Testis (tissue), 2 donors: ENCODE measurements at regions not wholly inside any gene's neighbourhood (a gene's known extent, or its start where the extent isn't known, plus 50 kb on each side); places are given as distances from the start of the nearest gene placed in this dataset.
"Not testable (repeated sequence)": the region's sequence is repeated elsewhere in the genome, so short reads cannot be mapped to it uniquely, and the experiment has no call there.

Source experiments
- DNase-seq: peaks from one replicate; pipeline ENCODE4 v3.0.0-alpha.2; 2019
- H3K27ac ChIP-seq, 2 donors: fragments of 200-600 bp; sonication (generic); one replicate each; pipeline ENCODE4 v1.5.1; 2019
- H3K27me3 ChIP-seq: fragments of 200-600 bp; sonication (generic); one replicate; pipeline ENCODE4 v1.5.1; 2019
- H3K36me3 ChIP-seq: fragments of 200-600 bp; sonication (generic); one replicate; pipeline ENCODE4 v1.5.1; 2017; ENCODE audit warnings: low read depth; ENCODE audit errors: missing control alignments
- H3K4me1 ChIP-seq: fragments of 200-600 bp; sonication (generic); one replicate; pipeline ENCODE4 v1.5.1; 2019
- H3K4me3 ChIP-seq, 2 donors: fragments of 200-600 bp; sonication (generic); one replicate each; pipeline ENCODE4 v1.5.1; 2017 to 2019
- H3K9me3 ChIP-seq: fragments of 200-600 bp; sonication (generic); one replicate; pipeline ENCODE4 v1.5.1; 2017
- POLR2A ChIP-seq: fragments of 450-650 bp; IDR thresholded peaks from one replicate; pipeline ENCODE4 v1.6.1; 2017; ENCODE audit warnings: antibody characterized with exemption, mild to moderate bottlenecking, moderate library complexity
- WGBS, 2 donors: methylation state at CpG; one replicate each; pipeline ENCODE4 v1.1.5; 2018; 5-methylcytosine and 5-hydroxymethylcytosine counted together
- intact Hi-C: fragments of 100-400 bp; cut with DNase I; formaldehyde crosslinking; loops from one replicate; pipeline ENCODE4 v1.15.1; 2023; ENCODE audit warnings: low total_unique reads
- TF ChIP-seq, protein P1 (sequence below), 3 experiments: fragments of 450-650 bp in 2 of 3; fragments of 200-600 bp in 1 of 3; sonication (generic) in 1 of 3; IDR thresholded peaks; one replicate each; pipeline ENCODE4 v1.5.1; 2016 to 2019; ENCODE audit warnings: antibody characterized with exemption in 3 of 3, mild to moderate bottlenecking in 2 of 3, moderate library complexity in 1 of 3

DNA sequence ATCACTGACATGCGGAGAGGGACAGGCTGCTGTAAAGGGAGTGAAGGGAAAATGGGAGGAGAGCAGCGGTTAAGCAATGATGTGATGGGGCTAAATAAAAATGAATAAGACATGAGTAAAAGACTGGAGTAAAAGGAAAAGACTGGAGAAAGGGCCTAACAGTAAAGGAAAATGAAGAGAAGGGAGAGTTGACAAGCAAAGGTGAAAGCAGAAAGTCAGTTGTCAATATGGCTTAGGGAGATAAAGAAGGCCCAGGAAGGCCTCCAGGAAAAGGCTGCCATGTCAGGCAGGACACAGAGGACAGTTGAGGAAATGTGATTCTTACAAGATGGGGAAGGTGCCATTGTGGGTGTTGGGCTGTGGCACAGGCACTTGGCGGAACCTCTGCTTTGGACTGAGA, 98.9 kb upstream of the AMZ2 start:
- Histone ChIP-seq H3K4me3 (no peak overlapping the region), H3K4me1 (no peaks in the 10 kb centered on the region), H3K9me3 (no peaks in the 10 kb centered on the region), H3K36me3 (no peaks in the 10 kb centered on the region), H3K27me3 (no peaks in the 10 kb centered on the region), H3K27ac (no peak overlapping the region)
- TF ChIP-seq, protein P1, sequence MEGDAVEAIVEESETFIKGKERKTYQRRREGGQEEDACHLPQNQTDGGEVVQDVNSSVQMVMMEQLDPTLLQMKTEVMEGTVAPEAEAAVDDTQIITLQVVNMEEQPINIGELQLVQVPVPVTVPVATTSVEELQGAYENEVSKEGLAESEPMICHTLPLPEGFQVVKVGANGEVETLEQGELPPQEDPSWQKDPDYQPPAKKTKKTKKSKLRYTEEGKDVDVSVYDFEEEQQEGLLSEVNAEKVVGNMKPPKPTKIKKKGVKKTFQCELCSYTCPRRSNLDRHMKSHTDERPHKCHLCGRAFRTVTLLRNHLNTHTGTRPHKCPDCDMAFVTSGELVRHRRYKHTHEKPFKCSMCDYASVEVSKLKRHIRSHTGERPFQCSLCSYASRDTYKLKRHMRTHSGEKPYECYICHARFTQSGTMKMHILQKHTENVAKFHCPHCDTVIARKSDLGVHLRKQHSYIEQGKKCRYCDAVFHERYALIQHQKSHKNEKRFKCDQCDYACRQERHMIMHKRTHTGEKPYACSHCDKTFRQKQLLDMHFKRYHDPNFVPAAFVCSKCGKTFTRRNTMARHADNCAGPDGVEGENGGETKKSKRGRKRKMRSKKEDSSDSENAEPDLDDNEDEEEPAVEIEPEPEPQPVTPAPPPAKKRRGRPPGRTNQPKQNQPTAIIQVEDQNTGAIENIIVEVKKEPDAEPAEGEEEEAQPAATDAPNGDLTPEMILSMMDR (IDR thresholded peaks at IDR 0.05) = no peak
- no peak for TF ChIP-seq POLR2A
- DNase-seq = no peak
- 93 to 98% methylated on average over 3 of the region's 3 CpGs for whole genome bisulfite sequencing, 2 donors
- intact Hi-C loops = no loop called here

DNA sequence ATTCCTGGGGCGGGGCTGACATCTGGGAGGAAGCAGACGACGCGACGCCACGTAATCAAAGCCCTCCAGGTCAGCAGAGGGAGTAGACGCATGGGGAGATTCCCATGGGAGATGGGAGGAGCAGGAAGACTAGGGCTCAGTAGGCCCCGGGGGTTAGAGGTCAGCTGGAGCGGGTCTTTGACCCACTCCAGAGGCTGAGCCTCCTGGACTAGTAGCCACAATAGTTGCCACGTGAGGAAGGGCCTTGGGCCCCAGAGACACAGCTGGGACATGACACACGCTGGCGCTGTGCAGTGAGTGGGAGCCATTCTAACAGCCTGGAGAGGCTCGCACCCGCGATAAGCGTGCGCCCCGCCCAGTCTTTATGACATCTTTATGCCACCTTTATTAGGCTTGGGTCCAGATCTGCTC, 95.7 kb upstream of the AMZ2 start:
- Histone ChIP-seq H3K27ac (no peak overlapping the region), H3K4me1 (no peaks in the 10 kb centered on the region), H3K27me3 (no peaks in the 10 kb centered on the region), H3K4me3 (peak overlapping the region in 1 of 2 donors; percentile 17), H3K9me3 (no peaks in the 10 kb centered on the region), H3K36me3 (no peaks in the 10 kb centered on the region)
- TF ChIP-seq, protein P1 (IDR thresholded peaks at IDR 0.05) = no peak
- no peak for TF ChIP-seq POLR2A
- intact Hi-C loops = no loop called here
- 68 to 84% methylated on average over 18 of the region's 18 CpGs for WGBS, 2 donors
- no peak for DNase-seq

DNA sequence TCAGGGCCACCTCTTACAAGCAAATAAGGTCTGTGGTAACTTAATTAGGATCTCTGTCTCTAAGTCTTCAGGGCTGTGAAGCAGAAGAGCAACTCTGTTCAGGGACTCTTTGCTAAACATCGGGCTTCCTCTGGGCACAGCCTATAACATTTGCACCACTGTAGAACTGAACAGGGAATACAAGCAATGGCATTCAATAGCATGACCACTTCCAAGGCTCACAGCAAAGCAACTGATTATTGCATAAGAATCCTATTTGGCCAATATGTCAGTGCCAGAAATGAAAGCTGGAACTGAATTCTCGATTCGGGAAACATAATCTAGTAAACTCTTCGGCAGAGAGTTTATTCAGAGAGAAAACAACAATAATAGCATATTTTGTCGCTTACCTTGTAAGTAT, 92.2 kb upstream of the AMZ2 start:
- no peak for DNase-seq
- H3K36me3 ChIP-seq = no peaks in the 10 kb centered on the region
- H3K27ac ChIP-seq = no peak overlapping the region
- TF ChIP-seq POLR2A = no peak
- TF ChIP-seq, protein P1 (IDR thresholded peaks at IDR 0.05) = no peak
- WGBS, 2 donors = 96 to 98% methylated on average over 5 of the region's 5 CpGs
- H3K4me3 ChIP-seq = no peak overlapping the region
- H3K9me3 ChIP-seq = no peaks in the 10 kb centered on the region
- H3K27me3 ChIP-seq = no peaks in the 10 kb centered on the region
- H3K4me1 ChIP-seq = no peaks in the 10 kb centered on the region
- intact Hi-C loops = no loop called here

DNA sequence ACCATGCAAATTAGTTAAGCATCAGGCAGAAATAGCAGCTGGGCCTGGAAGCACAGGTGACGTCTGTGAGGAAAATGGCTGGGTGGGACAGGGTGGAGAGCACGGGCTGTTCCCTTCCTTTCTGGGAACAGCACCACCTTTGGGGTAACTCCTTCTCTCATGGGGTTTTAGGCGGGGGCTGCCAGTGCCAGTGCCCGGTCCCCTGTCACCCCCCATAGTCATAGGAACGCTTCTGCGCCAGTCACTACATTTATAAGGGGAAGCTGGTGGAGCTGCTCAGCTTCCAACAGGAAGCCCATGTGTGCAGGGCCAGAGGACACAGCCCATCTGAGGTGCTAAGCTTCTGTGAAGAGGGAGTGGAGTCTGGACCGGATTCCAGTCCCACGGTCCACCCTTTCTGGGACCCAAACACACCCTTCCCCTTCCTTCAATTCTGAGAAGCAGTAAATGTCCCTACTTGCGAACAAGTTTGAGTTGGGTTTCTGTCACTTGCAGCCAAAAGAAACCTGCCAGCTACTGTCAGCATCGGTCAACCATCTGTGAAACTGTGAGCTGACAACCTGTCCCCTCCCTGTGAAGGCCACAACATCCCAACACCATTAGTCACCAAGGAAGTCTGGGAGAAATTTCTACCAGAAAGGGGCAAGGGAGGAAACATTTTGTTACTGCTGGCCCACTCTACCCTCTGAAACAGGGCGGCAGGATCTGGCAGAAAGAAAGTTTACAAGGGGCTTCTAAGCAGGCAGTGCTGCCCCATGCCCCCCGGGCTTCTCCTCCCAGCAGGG, 86.0 kb upstream of the AMZ2 start:
- no peak overlapping the region for H3K27ac ChIP-seq
- H3K9me3 ChIP-seq = no peaks in the 10 kb centered on the region
- H3K4me3 ChIP-seq = no peak overlapping the region
- no peak for TF ChIP-seq POLR2A
- TF ChIP-seq, protein P1 (IDR thresholded peaks at IDR 0.05) = no peak
- 76 to 93% methylated on average over 11 to 12 of the region's 12 CpGs for WGBS, 2 donors
- H3K36me3 ChIP-seq = no peaks in the 10 kb centered on the region
- no peaks in the 10 kb centered on the region for H3K27me3 ChIP-seq
- no peaks in the 10 kb centered on the region for H3K4me1 ChIP-seq
- intact Hi-C loops = no loop called here
- DNase-seq = no peak

DNA sequence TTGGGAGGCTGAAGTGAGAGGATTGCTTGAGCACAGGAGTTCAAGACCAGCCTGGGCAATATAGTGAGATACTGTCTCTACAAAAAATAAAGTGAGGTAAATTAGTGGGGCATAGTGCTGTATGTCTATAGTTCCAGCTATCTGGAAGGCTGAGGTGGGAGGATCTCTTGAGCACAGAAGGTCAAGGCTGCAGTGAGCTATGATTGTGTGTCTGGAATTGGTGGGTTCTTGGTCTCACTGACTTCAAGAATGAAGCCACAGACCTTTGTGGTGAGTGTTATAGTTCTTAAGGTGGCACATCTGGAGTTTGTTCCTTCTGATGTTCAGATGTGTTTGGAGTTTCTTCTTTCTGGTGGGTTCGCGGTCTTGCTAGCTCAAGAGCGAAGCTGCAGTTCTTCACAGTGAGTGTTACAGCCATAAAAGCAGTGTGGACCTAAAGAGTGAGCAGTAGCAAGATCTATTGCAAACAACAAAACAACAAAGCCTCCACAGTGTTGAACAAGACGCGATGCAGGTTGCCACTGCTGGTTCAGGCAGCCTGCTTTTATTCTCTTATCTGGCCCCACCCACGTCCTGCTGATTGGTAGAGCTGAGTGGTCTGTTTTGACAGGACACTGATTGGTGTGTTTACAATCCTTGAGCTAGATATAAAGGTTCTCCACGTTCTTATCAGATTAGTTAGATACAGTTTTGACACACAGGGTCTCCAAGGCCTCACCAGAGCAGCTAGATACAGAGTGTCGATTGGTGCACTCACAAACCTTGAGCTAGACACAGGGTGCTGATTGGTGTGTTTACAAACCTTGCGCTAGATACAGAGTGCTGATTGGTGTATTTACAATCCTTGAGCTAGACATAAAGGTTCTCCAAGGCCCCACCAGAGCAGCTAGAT, 79.3 kb upstream of the AMZ2 start:
- WGBS, 2 donors = 64 to 69% methylated on average over 9 of the region's 9 CpGs
- H3K27ac ChIP-seq, H3K9me3 ChIP-seq, H3K4me1 ChIP-seq, H3K36me3 ChIP-seq, H3K4me3 ChIP-seq, H3K27me3 ChIP-seq, intact Hi-C loops: not testable (repeated sequence)
- DNase-seq = peak; percentile 62

DNA sequence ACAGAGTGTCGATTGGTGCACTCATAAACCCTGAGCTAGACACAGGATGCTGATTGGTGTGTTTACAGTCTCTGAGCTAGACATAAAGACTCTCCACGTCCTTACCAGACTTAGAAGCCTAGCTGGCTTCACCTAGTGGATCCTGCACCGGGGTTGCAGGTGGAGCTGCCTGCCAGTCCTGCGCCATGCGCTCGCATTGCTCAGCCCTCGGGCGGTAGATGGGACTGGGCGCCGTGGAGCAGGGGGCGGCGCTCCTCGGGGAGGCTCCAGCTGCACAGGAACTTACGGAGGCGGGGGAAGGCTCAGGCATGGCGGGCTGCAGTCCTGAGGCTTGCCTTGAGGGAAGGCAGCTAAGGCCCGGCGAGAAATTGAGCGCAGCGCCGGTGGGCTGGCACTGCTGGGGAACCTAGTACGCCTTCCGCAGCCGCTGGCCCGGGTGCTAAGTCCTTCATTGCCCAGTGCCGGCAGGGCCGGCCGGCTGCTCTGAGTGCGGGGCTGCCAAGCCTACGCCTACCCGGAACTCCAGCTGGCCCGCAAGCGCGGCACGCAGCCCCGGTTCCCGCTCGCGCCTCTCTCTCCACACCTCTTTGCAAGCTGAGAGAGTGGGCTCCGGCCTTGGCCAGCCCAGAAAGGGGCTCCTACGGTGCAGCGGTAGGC, 78.5 kb upstream of the AMZ2 start:
- H3K9me3 ChIP-seq, H3K27me3 ChIP-seq, H3K36me3 ChIP-seq, H3K27ac ChIP-seq, H3K4me1 ChIP-seq, intact Hi-C loops: not testable (repeated sequence)
- peak overlapping the region; percentile 27 to 39 for H3K4me3 ChIP-seq
- DNase-seq = peak; percentile 59
- WGBS, 2 donors = 55 to 78% methylated on average over 22 to 30 of the region's 42 CpGs
